ENCODE measurements at regions not wholly inside any gene's neighbourhood (a gene's known extent, or its start where the extent isn't known, plus 50 kb on each side); places are given as distances from the start of the nearest gene placed in this dataset.
"Not testable (repeated sequence)": the region's sequence is repeated elsewhere in the genome, so short reads cannot be mapped to it uniquely, and the experiment has no call there.

- H4K20me1 ChIP-seq (ENCODE audit: control insufficient read depth, insufficient read depth, low read length, poor library complexity, severe bottlenecking), result no peaks in the 10 kb centered on the region
- no peak overlapping the region for H3K9ac ChIP-seq (ENCODE audit: low read length)
- H3K27ac ChIP-seq (ENCODE audit: low read length in 2 of 2), result no peak overlapping the region
- TF ChIP-seq CTCF (IDR thresholded peaks at IDR 0.05), result no peak
- no peak for TF ChIP-seq EZH2 (IDR thresholded peaks at IDR 0.05; ENCODE audit: borderline replicate concordance, insufficient read depth, low read depth, low read length, poor library complexity, severe bottlenecking)
- H2AFZ ChIP-seq (ENCODE audit: insufficient read depth, low read depth, low read length, poor library complexity, severe bottlenecking), result no peak overlapping the region
- no peaks in the 10 kb centered on the region for H3K4me1 ChIP-seq (ENCODE audit: control insufficient read depth in 2 of 2, insufficient read depth in 2 of 2, low read length in 2 of 2)
- no peaks in the 10 kb centered on the region for H3K36me3 ChIP-seq (replicated peaks in 1 of 2; ENCODE audit: control extremely low read depth in 1 of 2, control insufficient read depth in 1 of 2, extremely low read depth in 1 of 2, insufficient read depth in 2 of 2, low read length in 1 of 2)
- no peak for DNase-seq
- no peak overlapping the region for H3K4me3 ChIP-seq (ENCODE audit: control extremely low read depth in 1 of 5, extremely low read depth in 1 of 5, insufficient read depth in 1 of 5, low read depth in 2 of 5, low read length in 4 of 5)
- WGBS (ENCODE audit: insufficient coverage), result no CpG with 5 or more reads among the region's 1 CpG
- H3K27me3 Mint-ChIP-seq, result no peaks in the 10 kb centered on the region
- ChIA-PET CTCF (no interaction called here), POLR2A (no interaction called here)
- intact Hi-C loops (cut with micrococcal nuclease), result no loop called here
- no peaks in the 10 kb centered on the region for H3K9me3 ChIP-seq (ENCODE audit: control extremely low read depth in 1 of 3, control insufficient read depth in 2 of 3, insufficient read depth in 1 of 3, low read length in 2 of 3)
- no peak for ATAC-seq (ENCODE audit: low read depth)
- H3K27me3 ChIP-seq (replicated peaks in 1 of 4; ENCODE audit: control extremely low read depth in 1 of 4, control insufficient read depth in 3 of 4, insufficient read depth in 4 of 4, low read length in 3 of 4), result no peaks in the 10 kb centered on the region
- no peak overlapping the region for H3K4me2 ChIP-seq (replicated peaks; ENCODE audit: low read depth, low read length, poor library complexity, severe bottlenecking)
- no peaks in the 10 kb centered on the region for H3K4me1 Mint-ChIP-seq
- no peaks in the 10 kb centered on the region for H3K79me2 ChIP-seq (ENCODE audit: control insufficient read depth, insufficient read depth, low read length)
- H3K9me3 Mint-ChIP-seq (ENCODE audit: insufficient read depth), result peaks cover 5% of the 10 kb centered on the region
- H3K27ac Mint-ChIP-seq, result no peak overlapping the region
- no peak overlapping the region for H3K4me3 Mint-ChIP-seq
These were observed 610.6 kb upstream of the PRR20A start for GRCh38 chr13:56530096-56530495.

GRCh38 chr13:56547921-56548320 lies 592.8 kb upstream of the PRR20A start:
- H3K9ac ChIP-seq (ENCODE audit: low read length); H2AFZ ChIP-seq (ENCODE audit: insufficient read depth, low read depth, low read length, poor library complexity, severe bottlenecking); H3K4me2 ChIP-seq (replicated peaks; ENCODE audit: low read depth, low read length, poor library complexity, severe bottlenecking); H3K4me1 ChIP-seq (ENCODE audit: control insufficient read depth in 2 of 2, insufficient read depth in 2 of 2, low read length in 2 of 2); H3K79me2 ChIP-seq (ENCODE audit: control insufficient read depth, insufficient read depth, low read length); H3K9me3 ChIP-seq (ENCODE audit: control extremely low read depth in 1 of 3, control insufficient read depth in 2 of 3, insufficient read depth in 1 of 3, low read length in 2 of 3); H3K27ac ChIP-seq (ENCODE audit: low read length in 2 of 2); H3K27ac Mint-ChIP-seq; intact Hi-C loops (cut with micrococcal nuclease); H3K27me3 ChIP-seq (replicated peaks in 1 of 4; ENCODE audit: control extremely low read depth in 1 of 4, control insufficient read depth in 3 of 4, insufficient read depth in 4 of 4, low read length in 3 of 4); H3K4me1 Mint-ChIP-seq; H3K36me3 ChIP-seq (replicated peaks in 1 of 2; ENCODE audit: control extremely low read depth in 1 of 2, control insufficient read depth in 1 of 2, extremely low read depth in 1 of 2, insufficient read depth in 2 of 2, low read length in 1 of 2); H3K4me3 Mint-ChIP-seq; H3K9me3 Mint-ChIP-seq (ENCODE audit: insufficient read depth); CTCF ChIA-PET; DNase-seq; POLR2A ChIA-PET; H4K20me1 ChIP-seq (ENCODE audit: control insufficient read depth, insufficient read depth, low read length, poor library complexity, severe bottlenecking); H3K27me3 Mint-ChIP-seq; H3K4me3 ChIP-seq (ENCODE audit: control extremely low read depth in 1 of 5, extremely low read depth in 1 of 5, insufficient read depth in 1 of 5, low read depth in 2 of 5, low read length in 4 of 5); ATAC-seq (ENCODE audit: low read depth): not testable (repeated sequence)
- WGBS (ENCODE audit: insufficient coverage), result 96% methylated on average over 4 of the region's 11 CpGs

Measured in B cell (primary cell).